CD4-positive, alpha-beta memory T cell (primary cell): ENCODE measurements at regions not wholly inside any gene's neighbourhood (a gene's known extent, or its start where the extent isn't known, plus 50 kb on each side); places are given as distances from the start of the nearest gene placed in this dataset.

Experiments used
- CTCF ChIA-PET: fragments of 350-600 bp; sonication (Branson Sonifier 250); formaldehyde crosslinking; loops from one replicate; lab custom pipeline; 2021; ENCODE audit warnings: inconsistent platforms; ENCODE audit not compliant: partially characterized antibody; lab: Charles Lee
- POLR2A ChIA-PET: fragments of 350-600 bp; sonication (Branson Sonifier 250); formaldehyde crosslinking; loops from one replicate; lab custom pipeline; 2021; ENCODE audit not compliant: partially characterized antibody; lab: Charles Lee
- DNase-seq, 5 donors: peaks; one replicate each; pipeline versions ENCODE4 v3.0.0 to v3.0.0-alpha.2; 2020 to 2022; ENCODE audit warnings: mixed read lengths in 1 of 5
- H3K27ac ChIP-seq: one replicate; pipeline ENCODE4 v1.7.0; 2013; ENCODE audit warnings: low read depth, low read length
- H3K27me3 ChIP-seq: 2 replicates; pipeline ENCODE4 v1.7.0; 2013; ENCODE audit warnings: mild to moderate bottlenecking, low read length, moderate library complexity; ENCODE audit not compliant: insufficient read depth
- H3K36me3 ChIP-seq: 2 replicates; pipeline ENCODE4 v1.7.0; 2013; ENCODE audit warnings: mild to moderate bottlenecking, low read length, moderate library complexity; ENCODE audit not compliant: insufficient read depth
- H3K4me1 ChIP-seq: 2 replicates; pipeline ENCODE4 v1.7.0; 2013; ENCODE audit warnings: mild to moderate bottlenecking, low read length, moderate library complexity; ENCODE audit not compliant: insufficient read depth
- H3K4me3 ChIP-seq, 2 donors: one replicate each; pipeline ENCODE4 v1.7.0; 2013; ENCODE audit warnings: low read length in 2 of 2, mild to moderate bottlenecking in 1 of 2
- H3K9me3 ChIP-seq, 2 donors: one replicate each; pipeline ENCODE4 v1.7.0; 2013; ENCODE audit warnings: low read length in 2 of 2, control low read depth in 1 of 2; ENCODE audit not compliant: control insufficient read depth in 1 of 2
- H3K27ac Mint-ChIP-seq, 7 donors: one replicate each; pipeline ENCODE4 v1.8.0; 2020 to 2021; ENCODE audit warnings: mixed read lengths in 7 of 7, mild to moderate bottlenecking in 6 of 7, inconsistent platforms in 3 of 7, moderate library complexity in 3 of 7
- H3K27me3 Mint-ChIP-seq, 2 donors: one replicate each; pipeline ENCODE4 v1.8.0; 2020 to 2021; ENCODE audit warnings: mixed read lengths in 2 of 2
- H3K36me3 Mint-ChIP-seq, 2 donors: one replicate each; pipeline ENCODE4 v1.8.0; 2020 to 2021; ENCODE audit warnings: mixed read lengths in 2 of 2, inconsistent platforms in 1 of 2, mild to moderate bottlenecking in 1 of 2
- H3K4me1 Mint-ChIP-seq, 4 donors: one replicate each; pipeline ENCODE4 v1.8.0; 2020 to 2021; ENCODE audit warnings: mixed read lengths in 4 of 4, mild to moderate bottlenecking in 1 of 4
- H3K4me3 Mint-ChIP-seq, 8 donors: one replicate each; pipeline ENCODE4 v1.8.0; 2020 to 2021; ENCODE audit warnings: mixed read lengths in 8 of 8, mild to moderate bottlenecking in 7 of 8, moderate library complexity in 6 of 8, inconsistent platforms in 3 of 8
- H3K9me3 Mint-ChIP-seq, 8 donors: one replicate each; pipeline ENCODE4 v1.8.0; 2020 to 2021; ENCODE audit warnings: mixed read lengths in 8 of 8, mild to moderate bottlenecking in 5 of 8, inconsistent platforms in 3 of 8, moderate library complexity in 1 of 8
- intact Hi-C: fragments of 100-400 bp; cut with micrococcal nuclease; formaldehyde crosslinking; loops from one replicate; pipeline ENCODE4 v1.15.1; 2023

DNA sequence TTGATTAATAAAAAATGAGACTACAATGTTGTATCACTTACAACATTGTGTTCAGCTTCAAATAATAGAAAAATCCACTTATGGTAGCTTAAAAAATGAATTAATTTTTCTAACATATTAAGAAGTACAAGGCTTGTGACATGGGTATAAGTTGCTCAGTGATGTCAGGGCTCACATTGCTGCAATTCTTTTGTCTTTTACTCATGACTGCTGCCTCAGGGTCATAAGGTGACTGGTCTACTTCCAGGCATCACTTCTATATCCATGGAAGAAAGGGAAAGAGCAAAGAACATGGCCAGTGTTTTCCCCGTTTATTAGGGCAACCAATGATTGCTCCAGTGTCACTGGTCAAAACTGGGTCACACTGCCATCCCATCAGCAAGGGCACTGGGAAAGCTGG is 295.3 kb downstream of the MAP2K4 start:
- H3K4me1 Mint-ChIP-seq = no peaks in the 10 kb centered on the region
- no peaks in the 10 kb centered on the region for H3K9me3 ChIP-seq
- CTCF ChIA-PET = no interaction called here
- H3K27me3 Mint-ChIP-seq = no peaks in the 10 kb centered on the region
- H3K27ac ChIP-seq = no peak overlapping the region
- intact Hi-C loops = no loop called here
- no peak overlapping the region for H3K27ac Mint-ChIP-seq
- H3K4me3 Mint-ChIP-seq = no peak overlapping the region
- no peak overlapping the region for H3K4me3 ChIP-seq
- DNase-seq = no peak
- H3K36me3 Mint-ChIP-seq = no peaks in the 10 kb centered on the region
- no peaks in the 10 kb centered on the region for H3K4me1 ChIP-seq
- peaks cover 0 to 35% (median 25%) of the 10 kb centered on the region in 8 donors for H3K9me3 Mint-ChIP-seq
- POLR2A ChIA-PET = no interaction called here
- no peaks in the 10 kb centered on the region for H3K36me3 ChIP-seq
- no peaks in the 10 kb centered on the region for H3K27me3 ChIP-seq

DNA sequence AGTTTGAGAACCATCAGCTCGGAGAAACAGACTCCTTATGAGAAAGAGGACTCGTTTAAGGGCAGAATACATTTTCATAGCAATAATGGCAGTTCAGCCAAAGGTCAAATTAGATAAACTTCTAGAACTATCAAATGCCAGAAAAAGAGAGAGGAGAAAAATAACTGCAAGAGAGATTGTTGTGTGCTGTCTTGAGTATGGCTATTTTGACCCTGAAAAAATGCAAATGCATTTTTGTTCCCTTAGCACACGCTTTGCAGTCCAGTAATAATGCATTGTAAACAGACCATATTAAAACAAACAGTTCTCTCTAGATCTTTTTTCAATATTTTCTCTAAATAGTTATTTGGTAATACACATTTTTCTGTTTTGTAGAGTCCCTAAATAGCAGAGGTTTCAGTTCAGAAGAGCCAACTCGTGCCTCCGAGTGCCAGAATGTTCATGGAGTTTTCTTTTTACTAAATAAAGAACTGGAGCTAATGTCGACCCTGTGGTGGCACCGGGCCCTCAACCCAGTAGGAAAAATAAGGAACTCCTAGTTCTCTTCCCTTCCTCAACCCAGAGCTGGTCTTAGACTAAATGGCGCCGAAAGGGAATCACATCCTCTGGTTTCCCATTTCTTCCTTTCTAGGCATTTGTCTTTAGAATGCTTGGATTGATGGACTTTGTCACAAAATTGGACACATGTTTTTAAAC is 298.0 kb downstream of the MAP2K4 start:
- Histone ChIP-seq H3K4me3 (no peak overlapping the region), H3K27ac (no peak overlapping the region), H3K9me3 (no peaks in the 10 kb centered on the region), H3K4me1 (no peaks in the 10 kb centered on the region), H3K27me3 (no peaks in the 10 kb centered on the region), H3K36me3 (no peaks in the 10 kb centered on the region)
- intact Hi-C loops = no loop called here
- POLR2A ChIA-PET = no interaction called here
- Mint-ChIP-seq H3K4me1 (no peaks in the 10 kb centered on the region), H3K36me3 (no peaks in the 10 kb centered on the region), H3K27ac (no peak overlapping the region), H3K4me3 (no peak overlapping the region), H3K9me3 (peaks cover 4 to 13% (median 11%) of the 10 kb centered on the region in 8 donors), H3K27me3 (peaks cover 0 to 1% of the 10 kb centered on the region in 2 donors)
- CTCF ChIA-PET = no interaction called here
- DNase-seq = no peak

GRCh38 chr17:12320286-12320685 is 299.6 kb downstream of the MAP2K4 start:
- intact Hi-C loops = no loop called here
- no peaks in the 10 kb centered on the region for H3K36me3 Mint-ChIP-seq
- H3K4me3 Mint-ChIP-seq = no peak overlapping the region
- no peaks in the 10 kb centered on the region for H3K4me1 Mint-ChIP-seq
- no peaks in the 10 kb centered on the region for H3K4me1 ChIP-seq
- no peak overlapping the region for H3K27ac Mint-ChIP-seq
- H3K4me3 ChIP-seq = no peak overlapping the region
- H3K27ac ChIP-seq = no peak overlapping the region
- no peak for DNase-seq
- H3K9me3 Mint-ChIP-seq = peaks cover 6 to 11% (median 8%) of the 10 kb centered on the region in 8 donors
- no peaks in the 10 kb centered on the region for H3K36me3 ChIP-seq
- CTCF ChIA-PET = no interaction called here
- H3K9me3 ChIP-seq = no peaks in the 10 kb centered on the region
- POLR2A ChIA-PET = no interaction called here
- H3K27me3 ChIP-seq = no peaks in the 10 kb centered on the region
- peaks cover 0 to 1% of the 10 kb centered on the region in 2 donors for H3K27me3 Mint-ChIP-seq

GRCh38 chr17:12328204-12328603 is 307.5 kb downstream of the MAP2K4 start:
- Mint-ChIP-seq H3K27me3 (no peaks in the 10 kb centered on the region), H3K9me3 (peaks cover 9 to 55% (median 23%) of the 10 kb centered on the region in 8 donors), H3K27ac (no peak overlapping the region), H3K36me3 (peaks cover 0 to 5% of the 10 kb centered on the region in 2 donors), H3K4me3 (no peak overlapping the region), H3K4me1 (no peaks in the 10 kb centered on the region)
- Histone ChIP-seq H3K4me1 (no peaks in the 10 kb centered on the region), H3K4me3 (no peak overlapping the region), H3K36me3 (no peaks in the 10 kb centered on the region), H3K27me3 (no peaks in the 10 kb centered on the region), H3K27ac (no peak overlapping the region), H3K9me3 (no peaks in the 10 kb centered on the region)
- intact Hi-C loops = no loop called here
- ChIA-PET CTCF (no interaction called here), POLR2A (no interaction called here)
- no peak for DNase-seq

DNA sequence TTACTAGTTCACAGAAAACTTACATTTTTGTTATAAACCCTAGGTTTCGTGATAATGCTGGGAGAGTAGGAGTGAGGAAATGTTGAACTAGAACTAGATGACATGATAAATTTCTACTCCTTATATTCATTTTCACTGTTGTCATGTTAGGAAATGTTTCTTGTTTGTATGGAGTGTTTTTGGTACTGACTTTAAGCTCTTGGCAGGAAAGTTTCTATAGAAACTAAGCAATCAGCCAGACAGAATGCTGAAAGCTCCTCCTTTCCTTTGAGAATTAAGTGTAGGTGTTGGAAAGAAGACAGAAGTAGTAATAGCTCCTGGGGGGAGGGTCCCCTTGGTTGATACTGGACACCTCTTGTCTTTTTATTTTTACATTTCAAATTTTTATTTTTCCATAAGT is 309.8 kb downstream of the MAP2K4 start:
- no peaks in the 10 kb centered on the region for H3K4me1 ChIP-seq
- H3K9me3 Mint-ChIP-seq = peaks cover 6 to 47% (median 21%) of the 10 kb centered on the region in 8 donors
- H3K27ac Mint-ChIP-seq = no peak overlapping the region
- H3K4me3 ChIP-seq = no peak overlapping the region
- no peaks in the 10 kb centered on the region for H3K27me3 Mint-ChIP-seq
- H3K9me3 ChIP-seq = no peaks in the 10 kb centered on the region
- no peak overlapping the region for H3K27ac ChIP-seq
- peaks cover 0 to 5% of the 10 kb centered on the region in 2 donors for H3K36me3 Mint-ChIP-seq
- ChIA-PET POLR2A (no interaction called here), CTCF (no interaction called here)
- intact Hi-C loops = no loop called here
- no peaks in the 10 kb centered on the region for H3K27me3 ChIP-seq
- H3K36me3 ChIP-seq = no peaks in the 10 kb centered on the region
- H3K4me3 Mint-ChIP-seq = no peak overlapping the region
- DNase-seq = no peak
- H3K4me1 Mint-ChIP-seq = no peaks in the 10 kb centered on the region

- intact Hi-C loops = no loop called here
- ChIA-PET CTCF (no interaction called here), POLR2A (no interaction called here)
- no peaks in the 10 kb centered on the region for H3K36me3 ChIP-seq
- peaks cover 0 to 14% (median 5%) of the 10 kb centered on the region in 8 donors for H3K9me3 Mint-ChIP-seq
- H3K27ac Mint-ChIP-seq = no peak overlapping the region
- H3K36me3 Mint-ChIP-seq = no peaks in the 10 kb centered on the region
- H3K4me1 Mint-ChIP-seq = no peaks in the 10 kb centered on the region
- no peak for DNase-seq
- no peaks in the 10 kb centered on the region for H3K27me3 Mint-ChIP-seq
- no peaks in the 10 kb centered on the region for H3K4me1 ChIP-seq
- no peaks in the 10 kb centered on the region for H3K27me3 ChIP-seq
- no peak overlapping the region for H3K27ac ChIP-seq
- H3K4me3 Mint-ChIP-seq = no peak overlapping the region
- H3K4me3 ChIP-seq = no peak overlapping the region
- H3K9me3 ChIP-seq = no peaks in the 10 kb centered on the region
Observed at GRCh38 chr17:12341328-12341727, 320.7 kb downstream of the MAP2K4 start.

DNA sequence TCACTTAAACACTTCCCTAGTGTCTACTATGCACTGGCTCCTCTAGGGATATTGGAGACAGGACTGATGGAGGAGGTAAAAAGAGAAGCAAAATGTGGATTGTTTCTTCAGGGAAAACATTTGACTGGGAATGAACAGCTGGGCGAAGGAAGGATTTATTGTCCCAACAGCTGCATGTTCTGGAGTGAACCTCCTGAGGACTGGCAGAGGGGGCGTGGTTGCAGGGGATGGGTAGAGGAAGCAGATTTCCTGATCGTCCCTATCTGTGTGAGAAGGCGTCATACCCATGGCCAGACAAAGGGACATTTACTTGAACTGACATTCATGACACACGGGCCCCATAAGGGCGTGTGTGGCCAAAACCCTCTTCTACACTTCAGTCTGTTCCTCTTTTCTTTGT is 321.5 kb downstream of the MAP2K4 start:
- ChIA-PET CTCF (no interaction called here), POLR2A (no interaction called here)
- no peaks in the 10 kb centered on the region for H3K36me3 ChIP-seq
- Mint-ChIP-seq H3K27me3 (no peaks in the 10 kb centered on the region), H3K36me3 (no peaks in the 10 kb centered on the region), H3K27ac (no peak overlapping the region), H3K4me1 (no peaks in the 10 kb centered on the region), H3K9me3 (peaks cover 0 to 14% (median 5%) of the 10 kb centered on the region in 8 donors), H3K4me3 (no peak overlapping the region)
- H3K27me3 ChIP-seq = no peaks in the 10 kb centered on the region
- intact Hi-C loops = no loop called here
- H3K4me3 ChIP-seq = no peak overlapping the region
- no peaks in the 10 kb centered on the region for H3K9me3 ChIP-seq
- no peak for DNase-seq
- H3K27ac ChIP-seq = no peak overlapping the region
- H3K4me1 ChIP-seq = no peaks in the 10 kb centered on the region
